H9 (cell line): ENCODE measurements at regions not wholly inside any gene's neighbourhood (a gene's known extent, or its start where the extent isn't known, plus 50 kb on each side); places are given as distances from the start of the nearest gene placed in this dataset.

Source experiments
- DNase-seq: peaks from one replicate; pipeline ENCODE4 v3.0.0-alpha.2; 2017
- H2AFZ ChIP-seq: one replicate; pipeline ENCODE4 v1.6.1; 2013; ENCODE audit warnings: mild to moderate bottlenecking, low read length, control low read depth, moderate library complexity
- H2AK5ac ChIP-seq: 2 replicates; pipeline ENCODE4 v1.6.1; 2013; ENCODE audit warnings: low read length, control low read depth, mixed read lengths; ENCODE audit not compliant: insufficient read length
- H2BK120ac ChIP-seq: one replicate; pipeline ENCODE4 v1.6.1; 2013; ENCODE audit warnings: low read depth, mild to moderate bottlenecking, low read length, control low read depth, inconsistent platforms; ENCODE audit not compliant: poor library complexity, severe bottlenecking
- H2BK12ac ChIP-seq: 2 replicates; pipeline ENCODE4 v1.6.1; 2013; ENCODE audit warnings: low read length, control low read depth, mixed read lengths, low read depth; ENCODE audit not compliant: insufficient read length
- H2BK15ac ChIP-seq: 2 replicates; pipeline ENCODE4 v1.6.1; 2013; ENCODE audit warnings: low read depth, low read length, control low read depth
- H2BK20ac ChIP-seq: one replicate; pipeline ENCODE4 v1.6.1; 2013; ENCODE audit warnings: low read depth, mild to moderate bottlenecking, low read length, control low read depth, inconsistent platforms; ENCODE audit not compliant: poor library complexity, severe bottlenecking
- H2BK5ac ChIP-seq: 2 replicates; pipeline ENCODE4 v1.6.1; 2013; ENCODE audit warnings: low read length, control low read depth, mixed read lengths; ENCODE audit not compliant: insufficient read length
- H3K14ac ChIP-seq: 2 replicates; pipeline ENCODE4 v1.6.1; 2013; ENCODE audit warnings: low read length, control low read depth; ENCODE audit not compliant: insufficient read depth
- H3K18ac ChIP-seq: 2 replicates; pipeline ENCODE4 v1.6.1; 2013; ENCODE audit warnings: low read depth, mild to moderate bottlenecking, mixed read lengths, low read length, control low read depth; ENCODE audit not compliant: insufficient read length
- H3K23ac ChIP-seq: 2 replicates; pipeline ENCODE4 v1.6.1; 2013; ENCODE audit warnings: low read length, control low read depth, mixed read lengths, low read depth; ENCODE audit not compliant: insufficient read length
- H3K23me2 ChIP-seq: 2 replicates; pipeline ENCODE4 v1.6.1; 2013; ENCODE audit warnings: low read depth, mild to moderate bottlenecking, mixed read lengths, low read length, control low read depth; ENCODE audit not compliant: insufficient read length, poor library complexity, severe bottlenecking
- H3K27ac ChIP-seq: 2 replicates; pipeline ENCODE4 v1.5.1; 2013; ENCODE audit warnings: low read length, control low read depth, mixed read lengths, low read depth; ENCODE audit not compliant: insufficient read length
- H3K27me3 ChIP-seq: 2 replicates; pipeline ENCODE4 v1.6.1; 2013; ENCODE audit warnings: low read length, control low read depth, inconsistent platforms; ENCODE audit not compliant: insufficient read depth
- H3K4ac ChIP-seq: 2 replicates; pipeline ENCODE4 v1.6.1; 2013; ENCODE audit warnings: low read depth, mild to moderate bottlenecking, control low read depth, inconsistent platforms, low read length, moderate library complexity
- H3K4me1 ChIP-seq: 2 replicates; pipeline ENCODE4 v1.6.1; 2013; ENCODE audit warnings: low read length, control low read depth, inconsistent platforms; ENCODE audit not compliant: insufficient read depth
- H3K4me2 ChIP-seq: 2 replicates; pipeline ENCODE4 v1.6.1; 2013; ENCODE audit warnings: low read length, control low read depth, mixed read lengths; ENCODE audit not compliant: insufficient read length, insufficient read depth
- H3K56ac ChIP-seq: 2 replicates; pipeline ENCODE4 v1.6.1; 2013; ENCODE audit warnings: low read depth, mild to moderate bottlenecking, mixed read lengths, low read length, control low read depth; ENCODE audit not compliant: insufficient read length
- H3K79me1 ChIP-seq: 2 replicates; pipeline ENCODE4 v1.6.1; 2013; ENCODE audit warnings: low read depth, mild to moderate bottlenecking, moderate library complexity, low read length, control low read depth, inconsistent platforms; ENCODE audit not compliant: insufficient read depth, poor library complexity, severe bottlenecking
- H3K79me2 ChIP-seq: 2 replicates; pipeline ENCODE4 v1.6.1; 2013; ENCODE audit warnings: low read length, control low read depth, inconsistent platforms; ENCODE audit not compliant: insufficient read depth
- H3K9ac ChIP-seq: 2 replicates; pipeline ENCODE4 v1.6.1; 2013; ENCODE audit warnings: low read length, control low read depth, mixed read lengths; ENCODE audit not compliant: insufficient read length; ENCODE audit errors: extremely low read depth
- H3K9me3 ChIP-seq: one replicate; pipeline ENCODE4 v1.6.1; 2013; ENCODE audit warnings: low read depth, low read length, inconsistent platforms; ENCODE audit not compliant: control insufficient read depth
- H3T11ph ChIP-seq: one replicate; pipeline ENCODE4 v1.6.1; 2013; ENCODE audit warnings: mild to moderate bottlenecking, low read length, control low read depth, inconsistent platforms
- H4K20me1 ChIP-seq: one replicate; pipeline ENCODE4 v1.6.1; 2013; ENCODE audit not compliant: control insufficient read depth, insufficient read length, insufficient read depth
- H4K5ac ChIP-seq: 2 replicates; pipeline ENCODE4 v1.6.1; 2013; ENCODE audit warnings: low read depth, mild to moderate bottlenecking, mixed read lengths, low read length, control low read depth; ENCODE audit not compliant: insufficient read length
- H4K8ac ChIP-seq: replicated peaks from 2 replicates; pipeline ENCODE4 v1.6.1; 2013; ENCODE audit warnings: low read length, control low read depth, mixed read lengths, low read depth; ENCODE audit not compliant: insufficient read length
- H4K91ac ChIP-seq: 2 replicates; pipeline ENCODE4 v1.6.1; 2013; ENCODE audit warnings: low read depth, mild to moderate bottlenecking, moderate library complexity, mixed read lengths, low read length, control low read depth; ENCODE audit not compliant: insufficient read length
- H3K27ac Mint-ChIP-seq, 3 experiments: 2 replicates in 2 of 3; 3 replicates in 1 of 3; pipeline ENCODE4 v1.8.0; 2020 to 2021; ENCODE audit warnings: mixed read lengths in 3 of 3, mild to moderate bottlenecking in 1 of 3, moderate library complexity in 1 of 3
- H3K27me3 Mint-ChIP-seq: 2 replicates; pipeline ENCODE4 v1.8.0; 2021; ENCODE audit warnings: low read depth, mild to moderate bottlenecking, moderate library complexity, mixed read lengths
- H3K36me3 Mint-ChIP-seq, 3 experiments: 2 replicates in 2 of 3; 3 replicates in 1 of 3; pipeline ENCODE4 v1.8.0; 2020 to 2021; ENCODE audit warnings: low read depth in 3 of 3, mixed read lengths in 3 of 3; ENCODE audit not compliant: insufficient read depth in 1 of 3
- H3K4me1 Mint-ChIP-seq, 2 experiments: 2 replicates each; pipeline ENCODE4 v1.8.0; 2020; ENCODE audit warnings: mixed read lengths in 2 of 2
- H3K4me3 Mint-ChIP-seq, 2 experiments: 2 replicates in 1 of 2; 3 replicates in 1 of 2; pipeline ENCODE4 v1.8.0; 2020 to 2021; ENCODE audit warnings: mild to moderate bottlenecking in 2 of 2, mixed read lengths in 2 of 2, moderate library complexity in 1 of 2
- H3K9me3 Mint-ChIP-seq, 2 experiments: 2 replicates in 1 of 2; 3 replicates in 1 of 2; pipeline ENCODE4 v1.8.0; 2020; ENCODE audit warnings: mild to moderate bottlenecking in 2 of 2, mixed read lengths in 2 of 2, moderate library complexity in 1 of 2
- WGBS: extraction: QIAGEN DNeasy Blood & Tissue Kit; methylation state at CpG from one replicate; pipeline ENCODE4 v1.1.7; 2013; ENCODE audit warnings: missing lambda C conversion rate, low lambda C conversion rate, mixed read lengths; ENCODE audit not compliant: insufficient read length; ENCODE audit errors: extremely low coverage; 5-methylcytosine and 5-hydroxymethylcytosine counted together
- TF ChIP-seq, protein P1 (sequence below): fragments of 200-600 bp; sonication (generic); conservative IDR thresholded peaks from 3 replicates; pipeline ENCODE4 v1.8.0; 2021; ENCODE audit warnings: antibody characterized with exemption, mild to moderate bottlenecking

DNA sequence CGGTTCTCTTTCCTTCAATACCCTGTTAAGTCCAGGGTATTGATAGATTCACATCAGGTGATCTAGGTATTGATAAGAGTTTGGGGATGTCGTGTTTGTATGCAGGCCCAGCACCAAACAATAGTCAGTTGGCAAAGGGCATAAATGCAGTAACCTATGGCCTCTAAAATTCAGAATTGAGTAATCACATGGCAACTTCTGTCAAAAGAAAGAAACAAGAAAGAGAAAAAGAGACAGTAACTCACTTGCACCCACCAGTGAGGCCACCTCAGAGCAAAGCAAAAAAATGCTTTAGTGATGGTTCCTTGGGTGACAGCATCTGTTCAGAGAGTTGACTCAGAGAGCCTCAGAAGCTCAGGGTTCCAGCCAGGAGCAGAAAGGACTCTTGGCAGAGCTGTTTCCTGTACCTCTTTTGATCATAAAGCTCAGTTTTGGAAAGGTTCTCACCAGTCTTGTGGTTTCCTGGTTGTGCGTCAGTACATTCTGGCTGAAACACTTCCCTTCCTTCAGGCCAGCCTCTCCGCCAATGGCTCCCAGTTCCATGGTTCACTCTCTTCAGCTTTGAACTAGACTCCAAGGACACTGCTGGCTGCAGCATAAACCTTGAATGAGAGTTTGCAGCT lies 70.1 kb upstream of the GORAB start:
- no CpG with 5 or more reads among the region's 4 CpGs for WGBS
- H2BK120ac ChIP-seq: no peak overlapping the region
- Mint-ChIP-seq H3K27me3 (peaks cover 2% of the 10 kb centered on the region), H3K36me3 (peaks cover 15 to 22% (median 18%) of the 10 kb centered on the region in 3 experiments), H3K27ac (no peak overlapping the region; a peak in 1 of 7 replicates), H3K9me3 (peaks cover 19 to 23% of the 10 kb centered on the region in 2 experiments), H3K4me3 (no peak overlapping the region), H3K4me1 (peaks cover 2 to 7% of the 10 kb centered on the region in 2 experiments; a peak in 2 of 4 replicates)
- no peaks in the 10 kb centered on the region; the same call in 1 of the 2 replicates for H3K4me1 ChIP-seq
- no peak overlapping the region for H2BK12ac ChIP-seq
- H3K27me3 ChIP-seq: no peaks in the 10 kb centered on the region
- H4K20me1 ChIP-seq: no peaks in the 10 kb centered on the region
- DNase-seq: no peak
- no peak overlapping the region for H3K9ac ChIP-seq
- no peaks in the 10 kb centered on the region for H3K79me1 ChIP-seq
- no peak overlapping the region for H4K91ac ChIP-seq
- no peak overlapping the region for H3K27ac ChIP-seq
- H3K56ac ChIP-seq: no peak overlapping the region
- TF ChIP-seq, protein P1, sequence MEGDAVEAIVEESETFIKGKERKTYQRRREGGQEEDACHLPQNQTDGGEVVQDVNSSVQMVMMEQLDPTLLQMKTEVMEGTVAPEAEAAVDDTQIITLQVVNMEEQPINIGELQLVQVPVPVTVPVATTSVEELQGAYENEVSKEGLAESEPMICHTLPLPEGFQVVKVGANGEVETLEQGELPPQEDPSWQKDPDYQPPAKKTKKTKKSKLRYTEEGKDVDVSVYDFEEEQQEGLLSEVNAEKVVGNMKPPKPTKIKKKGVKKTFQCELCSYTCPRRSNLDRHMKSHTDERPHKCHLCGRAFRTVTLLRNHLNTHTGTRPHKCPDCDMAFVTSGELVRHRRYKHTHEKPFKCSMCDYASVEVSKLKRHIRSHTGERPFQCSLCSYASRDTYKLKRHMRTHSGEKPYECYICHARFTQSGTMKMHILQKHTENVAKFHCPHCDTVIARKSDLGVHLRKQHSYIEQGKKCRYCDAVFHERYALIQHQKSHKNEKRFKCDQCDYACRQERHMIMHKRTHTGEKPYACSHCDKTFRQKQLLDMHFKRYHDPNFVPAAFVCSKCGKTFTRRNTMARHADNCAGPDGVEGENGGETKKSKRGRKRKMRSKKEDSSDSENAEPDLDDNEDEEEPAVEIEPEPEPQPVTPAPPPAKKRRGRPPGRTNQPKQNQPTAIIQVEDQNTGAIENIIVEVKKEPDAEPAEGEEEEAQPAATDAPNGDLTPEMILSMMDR: no peak
- H2BK15ac ChIP-seq: no peak overlapping the region
- H2AFZ ChIP-seq: no peak overlapping the region
- no peak overlapping the region for H3K18ac ChIP-seq
- H4K5ac ChIP-seq: no peak overlapping the region
- H2BK5ac ChIP-seq: no peak overlapping the region
- no peaks in the 10 kb centered on the region for H3K79me2 ChIP-seq
- H3K23ac ChIP-seq: no peak overlapping the region
- H3K23me2 ChIP-seq: no peaks in the 10 kb centered on the region
- H2BK20ac ChIP-seq: no peak overlapping the region
- H3K14ac ChIP-seq: no peak overlapping the region
- no peak overlapping the region for H3T11ph ChIP-seq
- H3K9me3 ChIP-seq: no peaks in the 10 kb centered on the region
- no peak overlapping the region for H2AK5ac ChIP-seq
- H3K4me2 ChIP-seq: no peak overlapping the region
- no peak overlapping the region for H3K4ac ChIP-seq
- no peak overlapping the region for H4K8ac ChIP-seq
